Thymus (tissue), 11 donors: ENCODE measurements at regions not wholly inside any gene's neighbourhood (a gene's known extent, or its start where the extent isn't known, plus 50 kb on each side); places are given as distances from the start of the nearest gene placed in this dataset.
"Not testable (repeated sequence)": the region's sequence is repeated elsewhere in the genome, so short reads cannot be mapped to it uniquely, and the experiment has no call there.

ENCODE experiments used
- DNase-seq, 9 donors: peaks; one replicate each; pipeline ENCODE4 v3.0.0-alpha.2; 2013; ENCODE audit warnings: low spot score in 9 of 9, low read depth in 6 of 9, missing footprints in 1 of 9
- H3K27ac ChIP-seq, 2 donors: one replicate each; pipeline ENCODE4 v1.5.1; 2013; ENCODE audit warnings: control low read depth in 1 of 2, low read depth in 1 of 2, low read length in 1 of 2, mild to moderate bottlenecking in 1 of 2, moderate library complexity in 1 of 2
- H3K27me3 ChIP-seq, 2 donors: one replicate each; pipeline ENCODE4 v1.5.1; 2013; ENCODE audit warnings: low read length in 1 of 2; ENCODE audit not compliant: control insufficient read depth in 2 of 2, insufficient read depth in 1 of 2
- H3K36me3 ChIP-seq, 2 donors: one replicate each; pipeline ENCODE4 v1.5.1; 2013; ENCODE audit warnings: low read length in 1 of 2, mild to moderate bottlenecking in 1 of 2, moderate library complexity in 1 of 2; ENCODE audit not compliant: control insufficient read depth in 2 of 2, insufficient read depth in 2 of 2
- H3K4me1 ChIP-seq, 2 donors: one replicate each; pipeline ENCODE4 v1.5.1; 2013; ENCODE audit warnings: low read length in 2 of 2; ENCODE audit not compliant: control insufficient read depth in 2 of 2, insufficient read depth in 2 of 2
- H3K4me3 ChIP-seq, 2 donors: one replicate each; pipeline ENCODE4 v1.5.1; 2013; ENCODE audit warnings: low read length in 2 of 2, control low read depth in 1 of 2, mild to moderate bottlenecking in 1 of 2
- H3K9me3 ChIP-seq, 2 donors: one replicate each; pipeline ENCODE4 v1.5.1; 2013; ENCODE audit warnings: low read length in 1 of 2, mild to moderate bottlenecking in 1 of 2; ENCODE audit not compliant: control insufficient read depth in 2 of 2, insufficient read depth in 1 of 2
- WGBS: extraction: QIAGEN DNeasy Blood & Tissue Kit; methylation state at CpG from one replicate; pipeline ENCODE4 v1.1.7; 2013; 5-methylcytosine and 5-hydroxymethylcytosine counted together
- donor health status: healthy.

DNA sequence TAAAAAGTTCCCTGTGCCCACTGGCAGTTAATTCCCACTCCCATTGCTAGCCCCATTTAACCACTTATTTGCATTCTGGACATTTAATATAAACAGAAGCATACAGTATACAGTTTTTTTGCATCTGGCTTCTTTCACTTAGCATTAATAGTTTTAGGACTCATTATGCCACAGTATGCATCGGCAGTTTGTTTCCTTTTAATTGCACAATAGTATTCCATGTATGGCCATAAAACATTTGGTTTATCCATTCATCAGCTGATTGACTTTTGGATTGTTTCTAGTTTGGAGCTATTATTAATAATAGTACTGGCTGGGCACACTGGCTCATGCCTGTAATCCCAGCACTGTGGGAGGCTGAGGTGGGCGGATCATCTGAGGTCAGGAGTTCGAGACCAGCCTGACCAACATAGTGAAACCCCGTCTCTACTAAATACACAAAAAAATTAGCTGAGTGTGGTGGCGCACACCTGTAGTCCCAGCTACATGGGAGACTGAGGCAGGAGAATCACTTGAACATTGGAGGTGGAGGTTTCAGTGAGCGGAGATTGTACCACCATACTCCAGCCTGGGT, 106.9 kb upstream of the GOLGA6L6 start:
- H3K4me3 ChIP-seq, H3K27ac ChIP-seq, H3K4me1 ChIP-seq, H3K36me3 ChIP-seq, H3K27me3 ChIP-seq, DNase-seq, H3K9me3 ChIP-seq: not testable (repeated sequence)
- 91% methylated on average over 6 of the region's 6 CpGs for WGBS

DNA sequence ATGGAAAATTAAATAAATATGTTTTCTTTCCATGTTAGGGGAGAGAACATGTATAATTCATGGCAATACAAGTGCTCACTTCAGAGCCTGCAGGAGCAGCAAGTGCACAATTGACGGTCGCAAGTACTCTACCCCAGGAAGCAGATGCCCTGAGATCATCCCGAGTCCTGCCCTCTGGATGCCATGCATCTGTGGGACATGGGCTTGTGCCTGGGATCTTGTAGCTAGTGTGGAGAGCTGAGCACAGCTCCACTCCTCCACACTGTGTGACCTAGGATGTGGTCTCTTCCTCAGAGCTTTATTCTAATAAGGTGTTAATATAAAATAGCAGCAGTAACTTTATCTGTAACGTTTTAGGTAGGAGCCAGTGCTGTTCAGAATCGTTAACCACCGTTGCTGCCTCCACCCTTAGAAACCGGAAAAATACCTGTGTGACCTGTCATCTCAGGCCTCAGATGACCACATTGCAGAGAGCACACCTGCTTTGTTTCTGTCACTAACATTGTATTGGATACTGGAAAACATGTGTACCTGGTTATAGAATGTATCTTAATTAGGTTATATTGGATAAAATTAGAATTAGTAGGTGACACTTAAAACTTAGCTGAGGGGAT, 105.0 kb upstream of the GOLGA6L6 start:
- Histone ChIP-seq H3K36me3 (no peaks in the 10 kb centered on the region), H3K4me1 (no peaks in the 10 kb centered on the region), H3K4me3 (no peak overlapping the region), H3K27me3 (peaks cover 0 to 3% of the 10 kb centered on the region in 2 donors), H3K9me3 (no peaks in the 10 kb centered on the region), H3K27ac (no peak overlapping the region)
- no peak for DNase-seq
- 88% methylated on average over 7 of the region's 7 CpGs for WGBS

DNA sequence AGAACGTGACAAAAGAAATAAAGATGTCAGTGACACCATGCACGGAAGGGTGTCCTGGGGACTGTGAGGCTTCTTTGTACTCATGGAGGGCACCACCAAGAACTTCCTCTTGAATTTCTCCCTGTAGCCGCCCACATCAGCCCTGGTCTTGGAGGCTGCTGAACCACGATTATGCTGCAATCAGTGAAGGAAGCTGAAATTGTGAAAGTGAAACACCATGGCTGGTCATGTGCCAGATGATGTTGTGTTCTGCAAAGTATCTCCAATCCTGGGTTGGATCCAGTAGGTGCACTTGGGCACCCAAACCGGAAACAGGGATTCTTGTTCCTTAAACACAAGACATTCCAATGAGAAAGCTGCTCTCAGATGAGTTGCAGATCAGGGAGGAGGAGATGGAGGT, 104.4 kb upstream of the GOLGA6L6 start:
- DNase-seq: peak in 1 of 9 donors; percentile 31
- H3K27me3 ChIP-seq: peaks cover 0 to 3% of the 10 kb centered on the region in 2 donors
- no peaks in the 10 kb centered on the region for H3K4me1 ChIP-seq
- no peaks in the 10 kb centered on the region for H3K9me3 ChIP-seq
- WGBS: 32% methylated on average over 5 of the region's 5 CpGs
- H3K36me3 ChIP-seq: no peaks in the 10 kb centered on the region
- no peak overlapping the region for H3K4me3 ChIP-seq
- no peak overlapping the region for H3K27ac ChIP-seq

DNA sequence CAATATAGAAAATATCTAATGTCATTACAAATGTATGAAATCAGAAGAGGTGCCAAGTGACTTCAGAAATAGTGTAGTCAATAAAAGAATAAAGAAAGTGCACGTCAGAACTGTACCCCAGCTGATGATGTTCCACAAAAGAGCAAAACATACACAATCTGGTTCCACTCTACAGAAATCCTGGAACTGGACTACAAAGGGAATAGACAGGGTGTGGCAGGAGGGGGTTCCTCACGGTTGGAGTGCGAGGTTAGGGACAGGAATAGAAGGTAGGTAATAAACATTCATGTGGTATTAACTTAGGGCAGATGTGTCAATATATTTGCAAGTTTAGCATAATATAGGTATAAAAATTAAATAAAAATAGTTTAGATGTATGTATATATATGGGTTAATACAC, 103.3 kb upstream of the GOLGA6L6 start:
- H3K27ac ChIP-seq: no peak overlapping the region
- no peak for DNase-seq
- H3K27me3 ChIP-seq: peaks cover 0 to 3% of the 10 kb centered on the region in 2 donors
- H3K4me3 ChIP-seq: no peak overlapping the region
- H3K4me1 ChIP-seq: no peaks in the 10 kb centered on the region
- H3K9me3 ChIP-seq: no peaks in the 10 kb centered on the region
- 93% methylated on average over 3 of the region's 3 CpGs for WGBS
- H3K36me3 ChIP-seq: no peaks in the 10 kb centered on the region

DNA sequence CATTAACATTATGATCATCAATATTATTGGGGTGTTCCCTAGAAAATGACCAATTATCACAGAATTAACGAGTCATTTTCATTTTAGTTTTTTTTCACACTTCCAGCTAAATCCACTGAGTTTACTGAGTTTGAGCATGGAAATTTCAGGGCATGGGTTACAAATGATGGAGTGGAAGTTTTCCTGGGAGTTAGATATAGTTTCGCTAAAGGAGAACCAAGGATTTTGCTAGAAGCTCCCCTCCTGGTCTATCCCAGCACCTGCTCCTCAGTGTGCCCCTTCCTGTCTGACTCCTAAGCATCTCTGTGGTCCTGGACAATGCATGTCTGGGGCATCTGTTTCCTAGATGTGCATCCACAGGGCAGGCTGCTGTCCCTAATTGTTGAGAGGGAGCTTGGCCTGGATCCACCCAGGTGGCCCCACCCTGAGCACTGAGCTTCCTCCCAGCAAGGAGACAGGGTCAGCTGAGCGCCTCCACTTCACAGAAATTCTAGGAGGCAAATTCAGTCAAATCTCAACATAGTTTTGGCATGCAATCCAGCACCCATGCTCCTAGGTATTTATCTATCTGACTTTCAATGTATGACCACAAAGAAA, 102.3 kb upstream of the GOLGA6L6 start:
- no peak for DNase-seq
- WGBS: 87% methylated on average over 3 of the region's 3 CpGs
- no peaks in the 10 kb centered on the region for H3K36me3 ChIP-seq
- H3K4me1 ChIP-seq: no peaks in the 10 kb centered on the region
- peaks cover 0 to 3% of the 10 kb centered on the region in 2 donors for H3K27me3 ChIP-seq
- no peaks in the 10 kb centered on the region for H3K9me3 ChIP-seq
- H3K4me3 ChIP-seq: no peak overlapping the region
- no peak overlapping the region for H3K27ac ChIP-seq

DNA sequence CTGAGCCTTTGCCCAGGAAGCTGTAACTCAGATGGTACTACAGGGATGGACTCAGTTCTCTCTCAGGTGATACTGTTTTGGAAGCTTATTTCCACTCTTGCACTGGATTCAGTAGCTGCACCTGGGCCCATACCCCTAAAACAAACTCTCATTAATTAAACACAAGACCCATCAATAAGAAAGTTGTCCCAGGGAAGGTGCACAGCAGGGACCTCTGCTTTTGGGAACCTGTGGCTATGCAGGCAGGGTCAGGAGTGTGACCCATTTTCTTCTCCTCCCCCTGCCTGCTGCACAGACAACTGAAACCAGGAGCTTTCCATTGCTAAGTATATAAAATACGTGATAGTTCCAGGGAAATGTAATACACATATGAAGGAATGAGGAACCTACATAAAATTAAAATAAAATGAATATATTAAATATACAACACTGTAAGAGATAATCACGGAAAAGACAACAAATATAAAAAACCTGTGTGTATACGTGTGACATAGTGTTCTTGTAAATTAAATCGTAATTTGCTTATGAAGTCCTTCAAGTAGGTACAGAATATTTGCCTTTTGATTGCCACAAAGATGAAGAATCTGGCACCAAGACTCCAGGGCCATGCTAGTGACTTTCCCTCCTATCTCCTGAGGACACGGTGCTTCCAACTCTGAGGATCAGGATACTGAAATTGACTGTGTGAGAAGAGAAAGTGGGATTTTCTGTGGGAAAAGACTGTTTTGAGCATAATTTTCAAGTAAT, 101.6 kb upstream of the GOLGA6L6 start:
- no peaks in the 10 kb centered on the region for H3K9me3 ChIP-seq
- DNase-seq: no peak
- H3K27me3 ChIP-seq: peaks cover 0 to 3% of the 10 kb centered on the region in 2 donors
- no peaks in the 10 kb centered on the region for H3K36me3 ChIP-seq
- 89% methylated on average over 5 of the region's 5 CpGs for WGBS
- no peaks in the 10 kb centered on the region for H3K4me1 ChIP-seq
- no peak overlapping the region for H3K4me3 ChIP-seq
- no peak overlapping the region for H3K27ac ChIP-seq

DNA sequence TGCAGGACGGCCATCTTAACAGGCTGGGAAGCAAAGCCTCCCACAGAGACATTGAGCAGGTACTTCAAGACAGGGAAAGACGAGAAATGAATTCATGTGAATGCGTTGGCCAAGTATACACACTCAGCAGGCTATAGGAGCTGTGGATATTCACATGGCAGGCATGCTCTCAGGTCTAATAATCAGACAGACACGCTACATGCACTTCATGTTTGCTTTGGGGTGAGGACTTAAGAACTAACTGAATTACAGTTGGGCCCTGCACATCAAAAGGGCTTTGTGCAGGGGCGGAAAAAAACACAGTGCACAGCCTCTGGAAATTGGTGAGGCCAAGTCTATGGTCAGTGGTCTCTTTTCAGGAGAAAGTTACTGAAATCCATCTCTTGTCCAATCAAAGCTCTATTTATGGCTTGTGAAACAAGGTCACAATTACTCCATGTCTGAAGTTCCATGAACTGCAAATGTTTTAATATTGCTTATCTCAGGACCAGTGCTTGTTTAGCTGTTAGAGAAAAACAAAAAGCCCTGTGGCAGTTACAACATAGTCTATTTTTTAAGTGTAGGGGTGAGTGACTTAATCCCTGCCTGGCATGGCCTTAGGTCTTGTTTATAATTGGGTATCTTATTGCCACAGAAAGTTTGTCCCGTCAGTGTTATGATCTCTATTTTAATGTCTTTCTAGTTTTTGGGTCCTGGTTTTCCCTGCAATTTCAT, 100.6 kb upstream of the GOLGA6L6 start:
- Histone ChIP-seq H3K27me3 (peaks cover 0 to 3% of the 10 kb centered on the region in 2 donors), H3K4me3 (no peak overlapping the region), H3K4me1 (no peaks in the 10 kb centered on the region), H3K36me3 (no peaks in the 10 kb centered on the region), H3K9me3 (no peaks in the 10 kb centered on the region), H3K27ac (no peak overlapping the region)
- WGBS: 86% methylated on average over 6 of the region's 6 CpGs
- DNase-seq: no peak

DNA sequence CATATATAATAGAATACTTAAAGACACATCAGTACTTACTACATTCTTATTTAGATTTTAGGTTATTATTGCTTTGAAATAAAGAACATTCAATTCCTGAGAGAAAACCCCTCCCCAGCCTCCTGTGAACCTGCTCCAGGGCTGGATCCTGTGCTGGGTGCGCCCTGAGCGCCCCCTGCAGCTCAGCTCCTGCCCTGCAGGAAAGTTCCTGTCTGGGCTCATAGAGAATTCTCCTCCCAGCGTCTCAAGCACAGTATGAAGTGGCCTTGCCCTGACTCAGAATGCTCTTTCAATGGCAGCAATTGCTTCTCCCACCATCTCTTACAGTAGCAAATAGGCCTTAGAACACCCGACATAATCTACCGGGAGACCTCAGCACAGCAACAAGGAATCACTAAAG, 98.8 kb upstream of the GOLGA6L6 start:
- 5% methylated on average over 2 of the region's 5 CpGs for WGBS
- H3K36me3 ChIP-seq, H3K9me3 ChIP-seq, H3K4me3 ChIP-seq, H3K27ac ChIP-seq, H3K27me3 ChIP-seq, DNase-seq, H3K4me1 ChIP-seq: not testable (repeated sequence)

DNA sequence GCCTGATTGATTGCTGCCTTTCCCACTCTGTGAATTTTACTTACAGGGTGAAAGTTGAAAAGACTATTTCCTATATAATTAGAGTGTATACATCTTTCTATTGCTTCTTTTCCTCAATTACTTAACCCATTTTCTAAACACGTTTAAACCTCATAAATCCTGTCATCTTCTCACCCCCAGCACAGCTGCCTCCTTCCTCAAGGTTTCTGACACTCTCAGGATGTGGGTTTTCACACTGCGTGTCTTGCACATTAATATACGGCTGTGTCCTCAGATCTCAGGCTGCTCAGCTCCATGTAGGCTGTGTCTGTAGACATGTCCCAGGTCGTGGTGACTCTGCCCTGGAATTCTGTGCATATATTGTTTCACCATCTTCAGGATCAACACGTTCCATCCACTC, 97.6 kb upstream of the GOLGA6L6 start:
- DNase-seq, H3K27me3 ChIP-seq, H3K27ac ChIP-seq, H3K9me3 ChIP-seq, H3K36me3 ChIP-seq, H3K4me3 ChIP-seq, H3K4me1 ChIP-seq: not testable (repeated sequence)
- 0% methylated on average over 1 of the region's 5 CpGs for WGBS
